Omental fat pad (tissue), 3 donors: ENCODE measurements at regions not wholly inside any gene's neighbourhood (a gene's known extent, or its start where the extent isn't known, plus 50 kb on each side); places are given as distances from the start of the nearest gene placed in this dataset.

Experiments
- ATAC-seq: fragments of 150-250 bp; one replicate; pipeline ENCODE4 v1.9.1; 2016; ENCODE audit warnings: mild to moderate bottlenecking, moderate library complexity; ENCODE audit not compliant: low FRiP score
- DNase-seq: peaks from one replicate; pipeline ENCODE4 v3.0.0-alpha.2; 2019; ENCODE audit warnings: low spot score
- CTCF ChIP-seq, 3 donors: fragments of 450-650 bp; IDR thresholded peaks; one replicate each; pipeline ENCODE4 v1.5.1; 2016 to 2017; ENCODE audit warnings: antibody characterized with exemption in 3 of 3, mild to moderate bottlenecking in 3 of 3, moderate library complexity in 2 of 3

- ATAC-seq: no peak
- no peak for DNase-seq
- no peak for TF ChIP-seq CTCF (IDR thresholded peaks at IDR 0.05)
Measured at GRCh38 chr3:106454497-106454896, 585.7 kb upstream of the CBLB start.

- peak; percentile 77 for ATAC-seq
- no peak for TF ChIP-seq CTCF (IDR thresholded peaks at IDR 0.05)
- DNase-seq: no peak
Measured at GRCh38 chr3:106457281-106458180, 588.7 kb upstream of the CBLB start.

- TF ChIP-seq CTCF (IDR thresholded peaks at IDR 0.05): no peak
- ATAC-seq (no peak), DNase-seq (no peak)
Measured at GRCh38 chr3:106458952-106459351, 590.1 kb upstream of the CBLB start.

- no peak for TF ChIP-seq CTCF (IDR thresholded peaks at IDR 0.05)
- no peak for ATAC-seq
- DNase-seq: no peak
Measured at GRCh38 chr3:106466881-106467280, 598.1 kb upstream of the CBLB start.

GRCh38 chr3:106473576-106474475, 605.0 kb upstream of the CBLB start:
- no peak for DNase-seq
- TF ChIP-seq CTCF (IDR thresholded peaks at IDR 0.05): no peak

GRCh38 chr3:106482451-106482850, 613.6 kb upstream of the CBLB start:
- DNase-seq: no peak
- ATAC-seq: no peak
- TF ChIP-seq CTCF (IDR thresholded peaks at IDR 0.05): no peak

More at GRCh38 chr3:106473576-106474475, 605.0 kb upstream of the CBLB start:
- ATAC-seq: no peak
